ENCODE measurements at regions not wholly inside any gene's neighbourhood (a gene's known extent, or its start where the extent isn't known, plus 50 kb on each side); places are given as distances from the start of the nearest gene placed in this dataset.
"Not testable (repeated sequence)": the region's sequence is repeated elsewhere in the genome, so short reads cannot be mapped to it uniquely, and the experiment has no call there.

- DNase-seq, result no peak
Measured at GRCh38 chr1:224061436-224061835, 52.5 kb upstream of the FBXO28 start.

DNA sequence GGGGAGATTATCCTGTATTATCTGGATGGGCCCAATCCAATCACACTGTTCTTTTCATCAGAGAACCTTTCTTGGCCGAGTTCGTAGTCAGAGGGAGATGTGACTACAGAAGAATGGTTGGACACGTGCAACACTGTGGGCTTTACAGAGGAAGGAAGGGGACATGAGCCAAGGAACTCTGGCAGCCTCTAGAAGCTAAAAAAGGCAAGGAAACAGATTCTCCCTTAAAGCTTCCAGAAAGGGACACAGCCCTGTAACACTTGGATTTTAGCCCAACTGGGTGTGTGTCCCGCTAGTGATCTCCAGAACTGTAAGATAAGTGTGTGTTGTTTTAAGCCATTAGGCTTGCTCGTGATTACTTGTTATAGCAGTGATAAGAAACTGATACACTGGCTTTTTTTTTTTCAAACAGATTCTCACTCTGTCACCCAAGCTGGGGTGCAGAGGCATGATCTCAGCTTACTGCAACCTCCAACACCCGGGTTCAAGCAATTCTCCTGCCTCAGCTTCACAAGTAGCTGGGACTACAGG is 53.9 kb upstream of the FBXO28 start:
- no peak for DNase-seq

DNA sequence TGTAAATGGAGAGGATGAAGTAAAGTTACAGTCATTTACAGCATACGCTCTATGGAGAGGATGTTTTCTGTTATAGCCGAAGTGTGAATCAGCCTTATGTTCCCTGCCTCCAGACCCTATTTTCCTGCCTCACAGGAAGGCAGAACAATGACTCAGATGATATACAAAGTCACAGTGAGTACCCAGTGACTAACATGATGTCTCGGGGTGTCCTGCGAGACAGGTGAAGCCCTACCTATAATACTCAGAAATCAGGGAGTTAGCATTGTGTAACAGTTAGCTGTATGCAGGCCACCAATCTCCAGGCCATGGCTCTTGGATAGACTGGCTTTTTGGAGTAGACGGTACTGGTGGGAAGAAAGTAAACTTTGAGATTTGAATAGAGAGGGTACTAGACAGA is 55.6 kb upstream of the FBXO28 start:
- peak; percentile 47 for DNase-seq

- no peak for DNase-seq
Measured at GRCh38 chr1:224057461-224058199, 56.3 kb upstream of the FBXO28 start.

DNA sequence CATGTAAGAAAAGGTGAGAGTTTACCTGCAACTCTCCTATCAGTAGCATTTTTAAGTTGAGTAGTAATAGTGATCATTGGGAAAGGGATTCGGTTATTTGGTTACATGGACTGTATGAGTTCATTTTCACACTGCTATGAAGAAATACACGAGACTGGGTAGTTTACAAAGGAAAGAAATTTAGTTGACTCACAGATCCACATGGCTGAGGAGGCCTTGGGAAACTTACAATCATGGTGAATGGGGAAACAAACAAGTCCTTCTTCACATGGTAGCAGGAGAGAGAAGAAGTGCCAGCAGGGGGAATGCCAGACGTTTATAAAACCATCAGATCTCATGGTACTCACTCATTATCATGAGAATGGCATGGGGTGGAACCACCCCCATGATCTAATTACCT is 59.3 kb upstream of the FBXO28 start:
- no peak for DNase-seq

DNA sequence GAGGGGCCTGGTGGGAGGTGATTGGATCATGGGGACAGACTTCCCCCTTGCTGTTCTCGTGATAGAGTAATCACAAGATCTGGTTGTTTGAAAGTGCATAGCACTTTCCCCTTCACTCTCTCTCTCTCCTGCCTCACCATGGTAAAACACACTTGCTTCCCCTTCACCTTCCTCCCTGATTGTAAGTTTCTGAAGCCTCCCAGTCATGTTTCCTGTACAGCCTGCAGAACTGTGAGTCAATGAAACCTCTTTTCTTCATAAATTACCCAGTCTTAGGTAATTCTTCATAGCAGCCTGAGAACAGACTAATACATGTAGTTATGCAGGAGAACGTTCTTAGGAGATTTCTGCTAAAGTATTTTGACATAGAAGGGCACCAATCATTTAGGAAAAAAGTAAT is 59.9 kb upstream of the FBXO28 start:
- DNase-seq, result no peak

DNA sequence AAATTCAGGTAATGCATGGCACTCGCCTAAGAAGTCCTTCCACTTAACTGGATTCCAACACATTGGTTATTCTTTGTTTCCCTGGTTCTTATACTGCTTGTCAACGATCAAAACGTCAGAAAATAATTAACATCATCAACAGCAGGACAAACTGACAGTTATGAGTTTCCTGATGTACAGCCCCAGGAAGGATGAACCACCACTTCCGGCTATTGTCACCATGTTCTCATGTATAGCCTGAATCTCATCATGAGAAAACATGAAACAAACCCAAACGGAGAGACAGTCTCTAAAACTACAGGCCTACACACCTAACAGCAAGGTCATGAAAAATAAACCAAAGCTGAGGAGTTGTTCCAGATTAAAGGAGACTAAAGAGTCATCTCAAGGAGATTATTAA is 60.5 kb upstream of the FBXO28 start:
- DNase-seq, result no peak

DNA sequence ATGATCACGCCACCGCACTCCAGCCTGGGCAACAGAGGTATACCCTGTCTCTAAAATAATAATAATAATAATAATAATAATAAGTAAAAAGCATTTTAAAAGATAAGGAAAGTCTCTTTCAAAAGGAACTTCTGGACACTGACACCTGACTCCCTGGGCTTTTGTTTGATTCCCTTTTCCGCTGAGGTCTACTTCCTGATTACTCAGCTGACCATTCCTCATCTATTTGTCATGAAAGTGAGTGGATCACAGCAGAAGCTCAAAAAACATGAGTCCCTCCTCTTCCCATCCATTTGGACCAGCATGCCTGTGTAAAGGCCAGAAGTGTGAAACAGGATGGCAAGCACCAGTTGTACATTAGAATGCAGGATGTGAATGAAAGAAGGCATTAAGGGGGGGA is 61.1 kb upstream of the FBXO28 start:
- peak; percentile 65 for DNase-seq

GRCh38 chr1:224051782-224052181 is 62.1 kb upstream of the FBXO28 start:
- not testable (repeated sequence) for DNase-seq

DNA sequence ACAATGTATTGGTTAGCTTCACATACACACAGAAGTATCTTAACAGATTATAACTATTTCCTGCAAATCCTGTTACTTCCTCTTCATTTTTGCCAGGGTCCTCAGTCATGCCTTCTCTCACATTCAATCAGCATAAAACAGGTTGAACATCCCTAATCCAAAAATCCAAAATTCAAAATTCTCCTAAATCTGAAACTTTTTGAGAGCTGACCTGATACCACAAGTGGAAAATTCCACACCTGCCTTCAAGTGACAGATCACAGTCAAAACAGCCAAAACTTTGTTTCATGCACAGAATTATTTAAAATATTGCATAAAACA is 62.9 kb upstream of the FBXO28 start:
- DNase-seq, result no peak

GRCh38 chr1:224047538-224047937 is 66.4 kb upstream of the FBXO28 start:
- peak; percentile 22 for DNase-seq

GRCh38 chr1:224045556-224045955 is 68.4 kb upstream of the FBXO28 start:
- no peak for DNase-seq

DNA sequence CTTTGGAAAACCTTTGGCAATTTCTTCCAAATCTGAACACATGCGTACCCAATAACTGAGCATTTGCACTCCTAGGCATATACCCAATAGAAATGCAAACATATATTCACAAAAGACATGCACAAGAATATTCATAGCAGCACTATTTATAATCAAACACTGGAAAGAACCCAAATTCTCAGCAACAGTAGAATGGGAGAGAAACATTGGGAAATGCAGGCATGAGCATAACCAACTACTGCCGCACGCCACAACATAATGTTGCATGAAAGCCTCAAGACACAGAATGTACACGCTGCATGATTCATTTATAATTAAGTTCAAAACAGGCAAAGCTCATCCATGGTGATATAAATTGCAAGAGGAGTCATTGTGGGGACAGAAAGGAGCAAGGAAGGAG is 69.5 kb upstream of the FBXO28 start:
- no peak for DNase-seq

DNA sequence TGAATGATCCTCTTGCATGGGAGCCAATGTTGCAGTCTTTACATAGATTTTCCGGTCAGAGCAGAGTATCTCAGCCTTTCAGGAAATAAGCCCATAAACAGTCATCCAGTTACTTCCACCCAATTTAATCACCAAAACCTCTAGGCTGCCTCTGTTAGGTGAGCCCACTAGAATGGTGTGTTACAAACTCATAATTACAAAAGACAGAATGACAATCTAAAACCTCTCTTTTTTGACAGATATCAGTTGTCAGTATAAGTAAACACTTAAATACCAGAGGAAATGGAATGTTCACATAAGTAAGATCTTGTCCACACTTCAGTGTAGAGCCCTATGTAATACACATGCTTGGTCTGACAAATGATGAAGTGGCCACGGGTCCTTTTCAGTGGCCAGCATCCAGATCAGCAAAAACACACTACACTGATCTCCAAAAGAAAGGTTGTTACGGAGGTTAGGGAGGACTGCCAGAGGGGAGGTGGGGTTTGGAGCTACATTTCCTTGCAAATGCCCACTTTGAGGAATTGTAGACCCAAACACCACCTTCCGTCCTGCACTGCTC is 71.3 kb upstream of the FBXO28 start:
- DNase-seq, result no peak

- DNase-seq, result no peak
Measured at GRCh38 chr1:224041032-224041431, 72.9 kb upstream of the FBXO28 start.

DNA sequence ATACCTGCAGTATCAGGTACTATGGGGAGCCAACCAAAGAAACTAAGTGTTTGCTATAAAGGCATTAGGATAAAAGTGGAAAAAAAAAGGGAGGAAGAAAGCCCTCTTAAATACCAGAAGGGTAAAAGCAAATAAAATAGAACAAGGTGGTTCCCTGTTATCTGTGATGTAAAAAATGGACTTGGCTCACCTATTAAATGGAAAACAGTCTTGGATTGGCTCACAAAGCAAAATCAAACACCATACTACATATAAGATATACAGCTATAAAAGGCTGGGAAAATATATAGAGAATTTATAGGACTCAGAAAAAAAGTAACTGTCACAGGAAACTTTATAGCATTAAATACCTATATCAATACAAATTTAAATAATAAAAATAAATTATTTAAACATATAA is 73.5 kb upstream of the FBXO28 start:
- not testable (repeated sequence) for DNase-seq

- not testable (repeated sequence) for DNase-seq
Measured at GRCh38 chr1:224040006-224040405, 73.9 kb upstream of the FBXO28 start.

GRCh38 chr1:224038832-224039231 is 75.1 kb upstream of the FBXO28 start:
- DNase-seq, result not testable (repeated sequence)

- not testable (repeated sequence) for DNase-seq
Measured at GRCh38 chr1:224037362-224037761, 76.5 kb upstream of the FBXO28 start.

GRCh38 chr1:224032608-224033276 is 81.2 kb upstream of the FBXO28 start:
- DNase-seq, result not testable (repeated sequence)

- DNase-seq, result not testable (repeated sequence)
Measured at GRCh38 chr1:224031986-224032385, 81.9 kb upstream of the FBXO28 start.

- not testable (repeated sequence) for DNase-seq
Measured at GRCh38 chr1:224030257-224030656, 83.7 kb upstream of the FBXO28 start.

DNA sequence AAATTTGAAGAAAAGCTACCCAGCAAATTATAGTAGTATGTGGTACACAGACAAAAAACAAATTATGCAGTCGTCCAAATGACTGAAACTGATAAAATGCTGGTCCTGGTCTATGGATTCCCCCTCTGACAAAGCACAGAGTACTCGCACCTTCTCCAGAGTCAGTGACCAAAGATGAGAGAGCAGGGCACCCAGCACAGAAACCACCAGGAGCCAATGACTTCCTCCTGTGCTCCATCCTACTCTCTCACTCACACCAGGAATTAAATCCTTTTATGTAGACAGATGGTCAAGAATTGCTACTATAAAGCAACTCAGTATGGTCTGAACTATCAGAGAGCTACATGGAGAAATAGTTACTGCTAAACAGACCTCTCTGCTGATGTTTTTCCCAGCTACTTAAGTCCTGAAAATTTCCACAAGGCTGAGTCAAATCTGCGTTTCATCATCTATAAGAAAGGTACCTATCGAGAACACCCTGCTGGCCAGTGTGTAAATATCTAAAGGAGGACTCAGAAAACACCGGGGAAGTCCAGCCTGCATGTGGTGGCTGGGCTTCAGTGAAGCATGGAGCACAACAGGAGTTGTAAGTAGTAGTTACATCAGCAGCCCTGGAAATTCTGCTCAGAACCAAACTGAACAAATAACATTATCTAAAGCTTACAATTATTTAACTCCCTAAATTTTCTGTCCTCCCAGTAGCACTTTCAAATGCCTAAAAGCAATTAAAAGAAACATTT is 84.5 kb upstream of the FBXO28 start:
- DNase-seq, result not testable (repeated sequence)

Data from fibroblast of skin of back (primary cell).